Stromal cell of bone marrow (primary cell): ENCODE measurements at regions not wholly inside any gene's neighbourhood (a gene's known extent, or its start where the extent isn't known, plus 50 kb on each side); places are given as distances from the start of the nearest gene placed in this dataset.
"Not testable (repeated sequence)": the region's sequence is repeated elsewhere in the genome, so short reads cannot be mapped to it uniquely, and the experiment has no call there.

Experiments
- DNase-seq: peaks from one replicate; pipeline ENCODE4 v3.0.0-alpha.2; 2012; ENCODE audit warnings: low read depth

GRCh38 chr6:30832864-30833263 is 51.5 kb upstream of the DDR1 start:
- DNase-seq = no peak

GRCh38 chr6:30830438-30830837 is 53.9 kb upstream of the DDR1 start:
- no peak for DNase-seq

- no peak for DNase-seq
Measured at GRCh38 chr6:30829639-30830255, 54.6 kb upstream of the DDR1 start.

GRCh38 chr6:30829033-30829432 is 55.3 kb upstream of the DDR1 start:
- DNase-seq = no peak

GRCh38 chr6:30828027-30828962 is 56.0 kb upstream of the DDR1 start:
- peak; percentile 89 for DNase-seq

- no peak for DNase-seq
Measured at GRCh38 chr6:30826961-30827342, 57.4 kb upstream of the DDR1 start.

GRCh38 chr6:30824698-30825097 is 59.6 kb upstream of the DDR1 start:
- DNase-seq = no peak

- no peak for DNase-seq
Measured at GRCh38 chr6:30823534-30823865, 60.8 kb upstream of the DDR1 start.

GRCh38 chr6:30821862-30822784 is 62.2 kb upstream of the DDR1 start:
- peak; percentile 26 for DNase-seq

GRCh38 chr6:30820193-30820592 is 64.1 kb upstream of the DDR1 start:
- peak; percentile 81 for DNase-seq

GRCh38 chr6:30819297-30819917 is 64.9 kb upstream of the DDR1 start:
- no peak for DNase-seq

- DNase-seq = peak; percentile 63
Measured at GRCh38 chr6:30818391-30818841, 65.9 kb upstream of the DDR1 start.

- DNase-seq = no peak
Measured at GRCh38 chr6:30816791-30817739, 67.3 kb upstream of the DDR1 start.

GRCh38 chr6:30816296-30816695 is 68.0 kb upstream of the DDR1 start:
- not testable (repeated sequence) for DNase-seq

- not testable (repeated sequence) for DNase-seq
Measured at GRCh38 chr6:30815041-30815742, 69.1 kb upstream of the DDR1 start.

GRCh38 chr6:30814146-30815040 is 69.9 kb upstream of the DDR1 start:
- DNase-seq = peak; percentile 34

- DNase-seq = no peak
Measured at GRCh38 chr6:30813631-30814145, 69.3 kb upstream of the IER3 start.

GRCh38 chr6:30810813-30811339 is 66.5 kb upstream of the IER3 start:
- DNase-seq = no peak

- not testable (repeated sequence) for DNase-seq
Measured at GRCh38 chr6:30807566-30807965, 63.2 kb upstream of the IER3 start.
